ENCODE measurements at regions not wholly inside any gene's neighbourhood (a gene's known extent, or its start where the extent isn't known, plus 50 kb on each side); places are given as distances from the start of the nearest gene placed in this dataset.

DNA sequence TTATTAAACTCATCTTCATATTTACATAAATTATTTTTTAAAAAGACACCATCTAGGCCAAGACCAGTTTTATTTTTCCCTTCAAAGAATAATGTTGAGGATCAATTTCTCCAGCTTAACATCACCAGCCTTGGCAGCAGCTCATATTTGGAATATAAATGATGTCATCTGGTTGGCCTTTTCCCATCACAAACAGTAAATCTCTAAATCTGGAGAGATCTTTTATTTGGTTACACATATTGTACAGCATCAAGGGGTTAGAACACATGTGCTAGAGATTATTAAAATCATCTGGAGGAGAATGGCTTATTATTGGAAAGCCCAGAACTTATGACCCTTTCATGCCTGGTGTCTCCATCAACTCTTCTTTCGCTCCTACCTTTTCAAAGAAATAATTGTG, 508.8 kb downstream of the PLPP3 start:
- Histone ChIP-seq H3K4me3 (no peak overlapping the region), H3K9me3 (ENCODE audit: insufficient read depth, low read depth) (no peaks in the 10 kb centered on the region; the same call in 1 of the 2 replicates), H3K27ac (no peak overlapping the region), H3K27me3 (ENCODE audit: insufficient read depth, low read depth) (no peaks in the 10 kb centered on the region), H3F3A (ENCODE audit: insufficient read depth, low read depth) (no peaks in the 10 kb centered on the region), H3K36me3 (ENCODE audit: low read depth) (no peaks in the 10 kb centered on the region), H2AFZ (no peak overlapping the region), H3K4me2 (no peak overlapping the region), H4K20me1 (ENCODE audit: insufficient read depth) (no peaks in the 10 kb centered on the region), H3K9me2 (ENCODE audit: insufficient read depth) (no peaks in the 10 kb centered on the region), H3K79me2 (ENCODE audit: low read depth) (no peaks in the 10 kb centered on the region), H3K4me1 (replicated peaks; ENCODE audit: insufficient read depth) (0 out of 2 replicates have a peak, but pooled peaks cover 4% of the 10 kb centered on the region)
- intact Hi-C loops (cut with micrococcal nuclease; ENCODE audit: unreplicated experiment) = no loop called here
- CTCF ChIA-PET = no interaction called here
- no peak for TF ChIP-seq EZH2 (IDR thresholded peaks at IDR 0.05; ENCODE audit: low read depth)
- TF ChIP-seq, protein P1, sequence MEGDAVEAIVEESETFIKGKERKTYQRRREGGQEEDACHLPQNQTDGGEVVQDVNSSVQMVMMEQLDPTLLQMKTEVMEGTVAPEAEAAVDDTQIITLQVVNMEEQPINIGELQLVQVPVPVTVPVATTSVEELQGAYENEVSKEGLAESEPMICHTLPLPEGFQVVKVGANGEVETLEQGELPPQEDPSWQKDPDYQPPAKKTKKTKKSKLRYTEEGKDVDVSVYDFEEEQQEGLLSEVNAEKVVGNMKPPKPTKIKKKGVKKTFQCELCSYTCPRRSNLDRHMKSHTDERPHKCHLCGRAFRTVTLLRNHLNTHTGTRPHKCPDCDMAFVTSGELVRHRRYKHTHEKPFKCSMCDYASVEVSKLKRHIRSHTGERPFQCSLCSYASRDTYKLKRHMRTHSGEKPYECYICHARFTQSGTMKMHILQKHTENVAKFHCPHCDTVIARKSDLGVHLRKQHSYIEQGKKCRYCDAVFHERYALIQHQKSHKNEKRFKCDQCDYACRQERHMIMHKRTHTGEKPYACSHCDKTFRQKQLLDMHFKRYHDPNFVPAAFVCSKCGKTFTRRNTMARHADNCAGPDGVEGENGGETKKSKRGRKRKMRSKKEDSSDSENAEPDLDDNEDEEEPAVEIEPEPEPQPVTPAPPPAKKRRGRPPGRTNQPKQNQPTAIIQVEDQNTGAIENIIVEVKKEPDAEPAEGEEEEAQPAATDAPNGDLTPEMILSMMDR (conservative IDR thresholded peaks at IDR 0.05) = no peak
- DNase-seq = no peak
- no TSS peak for BruUV-seq (replicated peaks)
- POLR2A ChIA-PET (ENCODE audit: unreplicated experiment) = no interaction called here

DNA sequence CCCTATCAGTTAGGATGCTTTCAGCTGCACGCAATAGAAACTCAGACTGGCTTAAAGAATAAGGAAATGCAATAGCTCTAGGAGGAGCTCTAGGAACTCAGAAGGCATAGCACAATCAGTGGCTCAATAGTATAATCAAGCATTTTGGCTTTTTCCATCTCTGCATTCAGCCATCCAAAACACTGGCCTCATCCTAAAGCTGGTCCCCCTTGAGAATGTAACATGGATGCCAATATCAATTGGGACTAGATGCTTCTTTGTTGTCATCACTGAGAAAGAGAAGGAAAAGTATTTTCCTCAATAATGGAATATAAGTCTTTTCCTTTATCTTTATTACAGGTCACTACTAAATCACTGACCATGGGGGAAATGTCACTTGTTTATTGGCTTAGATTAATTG, 509.5 kb downstream of the PLPP3 start:
- Histone ChIP-seq H3K27ac (no peak overlapping the region), H2AFZ (no peak overlapping the region), H3F3A (ENCODE audit: insufficient read depth, low read depth) (peaks cover 4% of the 10 kb centered on the region; the same call in 1 of the 2 replicates), H3K36me3 (ENCODE audit: low read depth) (no peaks in the 10 kb centered on the region), H3K79me2 (ENCODE audit: low read depth) (no peaks in the 10 kb centered on the region), H3K9me3 (ENCODE audit: insufficient read depth, low read depth) (no peaks in the 10 kb centered on the region; the same call in 1 of the 2 replicates), H3K4me1 (replicated peaks; ENCODE audit: insufficient read depth) (peaks cover 5% of the 10 kb centered on the region), H3K9me2 (ENCODE audit: insufficient read depth) (no peaks in the 10 kb centered on the region), H3K4me2 (no peak overlapping the region), H3K4me3 (no peak overlapping the region), H3K27me3 (ENCODE audit: insufficient read depth, low read depth) (no peaks in the 10 kb centered on the region), H4K20me1 (ENCODE audit: insufficient read depth) (no peaks in the 10 kb centered on the region)
- CTCF ChIA-PET = no interaction called here
- no TSS peak for BruUV-seq (replicated peaks)
- no peak for DNase-seq
- POLR2A ChIA-PET (ENCODE audit: unreplicated experiment) = no interaction called here
- intact Hi-C loops (cut with micrococcal nuclease; ENCODE audit: unreplicated experiment) = no loop called here
- TF ChIP-seq, protein P1 (conservative IDR thresholded peaks at IDR 0.05) = no peak
- TF ChIP-seq EZH2 (IDR thresholded peaks at IDR 0.05; ENCODE audit: low read depth) = no peak

- H3K27ac ChIP-seq = no peak overlapping the region
- no peaks in the 10 kb centered on the region for H3K36me3 ChIP-seq (ENCODE audit: low read depth)
- no peak for DNase-seq
- no peak overlapping the region for H2AFZ ChIP-seq
- H3K9me3 ChIP-seq (ENCODE audit: insufficient read depth, low read depth) = no peaks in the 10 kb centered on the region; the same call in 1 of the 2 replicates
- H3K9me2 ChIP-seq (ENCODE audit: insufficient read depth) = 0 out of 2 replicates have a peak, but pooled peaks cover 4% of the 10 kb centered on the region
- CTCF ChIA-PET = no interaction called here
- H3K4me1 ChIP-seq (replicated peaks; ENCODE audit: insufficient read depth) = peaks cover 14% of the 10 kb centered on the region
- H3K4me2 ChIP-seq = no peak overlapping the region
- H3K4me3 ChIP-seq = no peak overlapping the region
- intact Hi-C loops (cut with micrococcal nuclease; ENCODE audit: unreplicated experiment) = no loop called here
- BruUV-seq (replicated peaks) = no TSS peak
- no peak for TF ChIP-seq EZH2 (IDR thresholded peaks at IDR 0.05; ENCODE audit: low read depth)
- TF ChIP-seq, protein P1 (conservative IDR thresholded peaks at IDR 0.05) = no peak
- no peaks in the 10 kb centered on the region for H4K20me1 ChIP-seq (ENCODE audit: insufficient read depth)
- H3F3A ChIP-seq (ENCODE audit: insufficient read depth, low read depth) = peaks cover 11% of the 10 kb centered on the region; the same call in 1 of the 2 replicates
- no peaks in the 10 kb centered on the region for H3K79me2 ChIP-seq (ENCODE audit: low read depth)
- no peaks in the 10 kb centered on the region for H3K27me3 ChIP-seq (ENCODE audit: insufficient read depth, low read depth)
- POLR2A ChIA-PET (ENCODE audit: unreplicated experiment) = interaction anchor here (0.7 kb wide), 1 partner anchor 162 kb away, joined by 4 read pairs; no protein-coding TSS in a partner anchor
Observed at GRCh38 chr1:56068908-56069307, 510.5 kb downstream of the PLPP3 start.
